HuH-7 (cell line): ENCODE measurements at regions not wholly inside any gene's neighbourhood (a gene's known extent, or its start where the extent isn't known, plus 50 kb on each side); places are given as distances from the start of the nearest gene placed in this dataset.

Source experiments
- DNase-seq: peaks from one replicate; pipeline ENCODE4 v3.0.0; 2011; ENCODE audit warnings: low spot score

DNA sequence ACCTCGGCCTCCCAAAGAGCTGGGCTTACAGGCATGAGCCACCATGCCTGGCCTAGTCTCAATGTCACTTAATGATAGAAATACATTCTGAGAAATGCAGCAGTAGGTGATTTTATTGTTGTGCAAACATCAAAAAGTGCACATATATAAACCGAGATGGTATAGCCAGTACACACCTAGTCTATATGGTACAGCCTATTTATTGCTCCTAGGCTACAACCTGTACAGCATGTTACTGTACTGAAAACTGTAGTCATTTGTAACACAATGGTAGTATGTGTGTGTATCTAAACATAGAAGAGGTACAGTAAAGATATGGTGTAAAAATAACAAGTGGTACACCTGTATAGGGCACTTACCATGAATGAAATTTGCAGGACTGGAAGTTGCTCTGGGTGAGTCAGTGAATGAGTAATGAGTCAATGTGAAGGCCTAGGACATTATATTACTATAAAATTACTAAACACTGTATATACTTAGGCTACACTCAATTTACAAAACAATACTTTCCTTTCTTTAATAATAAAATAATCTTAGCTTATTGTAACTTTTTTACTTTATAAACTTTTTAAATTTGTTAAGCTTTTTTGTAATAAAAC lies 166.7 kb upstream of the SYT1 start:
- DNase-seq = no peak

DNA sequence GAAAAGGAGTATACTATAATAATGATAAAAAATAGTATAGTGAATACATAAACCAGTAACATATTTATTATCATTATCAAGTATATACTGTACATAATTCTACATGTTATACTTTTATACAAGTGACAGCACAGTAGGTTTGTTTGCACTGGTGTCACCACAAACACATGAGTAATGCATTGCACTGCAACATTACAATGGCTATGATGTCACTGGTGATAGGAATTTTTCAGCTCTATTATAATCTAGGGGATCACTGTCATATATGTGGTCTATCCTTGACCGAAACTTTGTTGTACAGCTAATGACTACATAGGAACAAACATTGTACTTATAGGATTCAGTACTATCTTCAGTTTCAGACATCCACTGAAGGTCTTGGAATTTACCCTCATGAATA lies 165.8 kb upstream of the SYT1 start:
- no peak for DNase-seq

DNA sequence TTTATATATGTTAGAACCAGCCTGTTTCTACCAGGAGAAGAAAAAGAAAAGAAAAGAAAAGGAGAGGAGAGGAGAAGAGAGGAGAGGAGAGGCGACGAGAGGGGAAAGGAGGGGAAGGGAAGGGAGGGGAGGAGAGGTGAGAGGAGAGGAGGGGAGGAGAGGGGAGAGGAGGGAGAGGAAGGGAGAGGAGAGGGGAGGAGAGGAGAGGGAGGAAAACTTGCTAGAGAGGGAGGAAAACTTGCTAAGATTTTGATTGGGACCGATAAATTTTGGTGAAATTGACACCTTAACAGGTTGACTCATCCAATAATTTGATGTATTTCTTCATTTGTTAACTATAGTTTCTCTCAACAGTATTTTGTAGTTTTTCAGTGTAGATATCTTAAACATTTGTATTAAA lies 164.0 kb upstream of the SYT1 start:
- no peak for DNase-seq

DNA sequence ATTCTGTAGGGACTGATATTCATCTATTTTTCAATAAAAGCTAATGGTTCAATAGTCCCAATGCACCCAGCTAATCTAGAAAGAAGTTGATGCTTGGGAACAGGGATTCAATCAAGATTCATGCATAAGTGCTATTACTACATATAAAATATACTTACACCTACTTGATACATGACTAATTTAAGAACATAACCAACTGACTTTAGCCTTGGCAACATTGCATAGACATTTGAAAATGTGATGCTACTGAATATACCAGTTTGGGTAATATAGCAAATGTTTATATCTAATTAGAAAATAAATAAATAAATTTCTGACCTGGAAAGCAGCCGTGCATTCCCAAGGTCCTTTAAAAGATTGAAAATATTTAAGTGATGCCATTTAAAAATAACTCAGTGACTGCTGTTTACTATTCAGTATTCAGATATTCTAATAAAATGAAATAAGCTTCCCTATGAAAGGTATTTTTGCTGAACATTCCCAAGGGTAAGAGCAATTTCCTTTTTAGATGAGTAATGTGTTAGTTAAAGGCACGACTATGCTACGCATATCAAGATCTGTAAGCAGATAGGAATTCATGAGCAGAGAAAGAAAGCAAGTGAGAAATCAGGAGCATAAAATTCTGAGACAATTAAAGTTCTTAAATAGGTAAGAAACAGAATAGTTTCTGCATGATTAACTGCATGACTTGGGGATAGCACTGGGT lies 160.6 kb upstream of the SYT1 start:
- DNase-seq = no peak

DNA sequence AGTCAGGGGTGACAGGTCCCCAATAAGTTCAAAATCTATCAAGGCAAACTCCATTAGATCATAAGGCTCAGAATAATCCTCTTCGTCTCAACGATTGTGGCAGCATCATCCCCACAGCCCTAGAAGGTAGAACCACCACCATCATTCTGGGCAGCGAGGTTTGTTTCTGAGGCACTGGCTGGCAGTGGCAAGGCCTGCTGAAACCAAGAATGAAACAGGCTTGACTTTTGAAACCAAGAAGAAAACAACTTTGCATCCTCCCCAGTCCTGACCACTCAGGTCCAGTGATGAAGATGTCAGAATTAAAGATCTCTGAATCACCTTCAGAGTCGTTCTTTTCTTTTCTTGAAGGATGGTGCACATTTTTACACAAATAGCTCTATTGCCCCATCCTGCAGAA lies 152.6 kb upstream of the SYT1 start:
- no peak for DNase-seq

DNA sequence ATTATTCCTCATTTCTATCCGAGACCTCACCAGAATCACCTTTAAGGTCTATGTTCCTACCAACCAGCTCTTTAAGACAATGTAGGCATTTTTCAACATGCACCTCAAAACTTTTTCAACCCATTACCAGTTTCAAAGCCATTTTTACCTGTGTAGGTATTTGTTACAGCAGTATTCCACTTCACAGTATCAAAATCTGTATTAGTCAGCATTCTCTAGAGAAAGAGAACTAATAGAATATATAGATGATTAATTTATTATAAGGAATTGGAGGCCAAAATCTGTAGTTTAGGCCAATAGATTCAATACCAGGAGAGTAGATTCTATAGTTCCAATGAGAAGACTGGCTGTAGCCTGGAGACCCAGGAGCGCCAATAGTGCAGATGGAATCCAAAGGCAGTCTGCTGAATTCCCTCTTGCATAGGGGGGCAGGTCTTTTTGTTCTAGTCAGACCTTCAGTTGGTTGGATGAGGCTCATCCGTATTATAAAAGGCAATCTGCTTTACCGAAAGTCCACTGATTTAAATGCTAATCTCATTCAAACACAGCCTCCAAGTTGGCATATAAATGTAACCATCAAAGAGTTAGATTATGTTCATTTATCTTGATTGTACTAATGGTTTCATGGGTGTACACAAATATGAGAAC lies 151.6 kb upstream of the SYT1 start:
- DNase-seq = no peak

DNA sequence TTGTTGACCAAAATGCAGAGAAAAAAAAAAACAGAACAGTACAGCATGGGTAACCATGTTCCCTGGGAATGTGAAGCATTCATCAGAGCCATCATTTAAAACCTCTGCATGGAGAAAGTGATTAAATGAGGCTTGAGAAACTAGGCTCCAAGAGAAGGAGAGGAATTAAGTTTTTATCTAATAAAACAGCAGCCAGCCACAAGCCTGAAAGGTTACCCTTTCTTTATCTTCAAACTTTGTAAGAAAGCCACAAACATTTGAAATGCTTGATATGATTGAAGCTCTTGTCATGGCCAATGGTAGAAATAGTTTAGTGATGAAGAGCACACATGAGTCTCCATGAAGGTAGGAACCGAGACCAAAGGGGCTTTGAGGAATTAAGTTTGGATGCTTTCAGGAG lies 144.9 kb upstream of the SYT1 start:
- no peak for DNase-seq

DNA sequence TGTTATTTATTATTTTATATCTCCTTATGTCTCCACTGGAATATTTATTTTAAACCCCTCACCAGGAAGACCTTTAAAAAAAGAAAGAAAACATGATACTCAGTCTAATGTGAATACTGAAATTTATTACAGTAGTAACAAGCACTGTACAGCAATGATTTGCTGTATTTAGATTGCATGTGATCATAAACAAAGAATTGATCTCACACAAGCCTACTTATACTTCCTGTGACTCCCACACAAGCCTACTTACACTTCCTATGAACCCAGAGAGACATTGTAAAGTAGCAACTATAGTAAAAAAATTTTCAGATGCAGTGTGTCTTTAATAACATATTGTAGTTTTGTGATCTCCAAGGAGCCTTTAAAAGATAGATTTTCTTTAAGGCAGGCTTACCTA lies 142.7 kb upstream of the SYT1 start:
- no peak for DNase-seq

DNA sequence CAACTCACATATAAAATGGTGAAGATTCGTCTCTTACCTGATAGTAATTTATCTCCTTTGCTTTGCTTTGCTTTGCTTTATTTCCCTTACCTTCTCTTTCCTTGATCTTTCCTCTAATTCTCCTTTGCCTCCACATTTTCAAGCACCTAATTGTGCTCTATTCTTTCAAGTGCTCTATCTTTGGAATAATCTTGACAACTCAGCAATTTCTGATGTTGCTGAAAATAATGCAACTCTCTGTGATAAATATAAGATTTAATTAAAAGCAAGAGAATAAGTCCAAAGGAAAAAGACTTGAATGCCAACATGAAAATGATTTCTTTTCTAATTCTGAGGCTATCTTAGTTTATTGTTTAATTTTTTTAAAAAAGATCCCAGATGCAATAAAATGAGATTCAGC lies 139.5 kb upstream of the SYT1 start:
- no peak for DNase-seq

DNA sequence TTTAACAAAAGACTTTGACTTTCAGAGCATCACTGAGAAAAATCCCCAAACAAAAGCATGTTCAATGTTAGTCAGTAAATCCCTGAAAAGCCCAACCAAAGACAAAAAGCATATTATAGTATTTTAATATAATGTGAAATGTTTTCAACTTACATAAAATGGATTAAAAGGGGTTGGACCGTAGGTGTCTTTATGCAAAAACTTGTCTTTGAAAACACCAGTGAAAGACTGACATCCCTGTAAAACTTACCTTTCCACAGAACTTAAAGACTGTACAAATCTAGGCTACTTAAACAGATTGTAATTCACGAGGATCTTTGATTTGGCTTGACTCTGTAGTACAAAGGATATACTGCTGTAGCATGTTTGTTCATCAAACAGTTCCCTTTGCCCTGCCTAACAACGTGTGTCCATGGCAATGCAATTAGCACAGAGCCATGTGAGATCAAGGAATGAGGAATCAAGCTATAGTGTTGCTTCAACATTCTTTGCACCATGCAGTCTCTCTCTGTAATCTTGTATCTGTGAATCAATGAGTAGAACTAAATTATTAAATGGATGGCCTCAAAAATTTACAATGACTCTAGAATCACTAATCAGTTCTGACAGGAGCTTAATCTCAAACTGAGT lies 138.5 kb upstream of the SYT1 start:
- DNase-seq = peak; percentile 9

DNA sequence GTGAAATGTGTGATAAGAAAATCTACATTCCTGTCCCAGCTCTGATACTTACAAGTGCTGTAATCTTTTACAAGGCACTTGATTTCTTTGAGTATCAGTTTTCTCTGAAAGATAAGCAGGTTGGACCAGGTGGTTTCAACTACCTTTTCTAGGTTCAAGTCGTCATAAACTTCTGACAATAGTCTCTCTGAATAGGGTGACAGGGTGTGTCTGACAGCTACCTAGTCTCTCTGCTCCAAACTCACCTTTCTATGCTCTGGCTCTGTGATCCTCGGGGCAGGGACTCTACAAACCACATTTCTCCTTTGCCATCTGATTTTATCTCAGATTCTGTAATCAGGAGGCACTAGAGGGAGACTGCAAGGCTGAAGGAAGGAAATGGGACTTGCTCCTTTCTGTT lies 137.7 kb upstream of the SYT1 start:
- no peak for DNase-seq

DNA sequence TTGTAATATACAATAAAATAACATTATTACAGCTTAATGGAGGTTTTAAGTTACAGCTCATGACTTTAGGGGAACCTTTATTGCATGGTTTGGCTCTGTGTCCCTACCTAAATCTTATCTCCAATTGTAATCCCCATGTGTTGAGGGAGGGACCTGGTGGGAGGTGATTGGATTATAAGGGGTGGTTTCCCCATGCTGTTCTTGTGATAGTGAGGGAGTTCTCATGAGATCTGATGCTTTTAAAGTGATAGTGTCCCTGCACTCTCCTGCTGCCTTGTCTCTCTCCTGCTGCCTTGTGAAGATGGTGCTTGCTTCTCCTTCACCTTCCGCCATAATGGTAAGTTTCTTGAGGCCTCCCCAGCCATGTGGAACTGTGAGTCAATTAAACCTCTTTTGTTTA lies 132.1 kb upstream of the SYT1 start:
- no peak for DNase-seq

DNA sequence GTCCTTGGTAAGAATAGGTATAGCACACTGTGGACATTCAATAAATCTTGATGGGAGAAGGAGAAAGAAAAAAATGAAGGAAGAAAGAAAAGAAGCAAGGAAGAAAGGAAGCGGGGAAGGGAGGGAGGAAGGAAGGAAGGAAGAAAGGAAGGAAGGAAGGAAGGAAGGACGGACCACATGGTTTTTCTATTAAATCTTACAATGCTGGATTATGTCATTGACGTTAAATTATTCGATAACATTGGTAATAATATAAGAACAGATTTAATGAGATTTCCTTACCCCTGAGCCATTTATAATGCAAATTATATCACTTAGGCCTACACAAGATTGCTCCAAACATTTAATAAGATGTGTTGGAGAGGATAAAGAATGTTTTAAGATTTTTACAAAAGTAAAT lies 124.9 kb upstream of the SYT1 start:
- DNase-seq = no peak

DNA sequence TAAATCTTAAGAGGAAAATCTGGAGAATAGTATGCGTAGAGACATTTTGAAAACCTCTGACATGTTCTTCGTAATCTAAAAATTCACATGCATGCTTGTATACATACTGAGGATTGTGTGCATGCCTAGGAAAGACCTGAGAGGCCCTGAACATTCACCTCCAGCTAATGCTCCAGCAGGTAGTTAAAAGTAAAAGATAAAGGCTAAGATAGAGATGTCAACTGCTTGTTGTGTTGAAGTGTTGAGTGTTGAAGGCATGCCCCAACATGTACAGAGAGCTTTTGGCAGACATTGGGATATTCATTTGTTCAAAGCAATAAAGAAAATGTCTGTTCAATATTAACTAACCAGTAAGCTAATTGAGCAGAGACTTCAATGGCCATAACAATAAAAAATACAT lies 118.6 kb upstream of the SYT1 start:
- DNase-seq = no peak

DNA sequence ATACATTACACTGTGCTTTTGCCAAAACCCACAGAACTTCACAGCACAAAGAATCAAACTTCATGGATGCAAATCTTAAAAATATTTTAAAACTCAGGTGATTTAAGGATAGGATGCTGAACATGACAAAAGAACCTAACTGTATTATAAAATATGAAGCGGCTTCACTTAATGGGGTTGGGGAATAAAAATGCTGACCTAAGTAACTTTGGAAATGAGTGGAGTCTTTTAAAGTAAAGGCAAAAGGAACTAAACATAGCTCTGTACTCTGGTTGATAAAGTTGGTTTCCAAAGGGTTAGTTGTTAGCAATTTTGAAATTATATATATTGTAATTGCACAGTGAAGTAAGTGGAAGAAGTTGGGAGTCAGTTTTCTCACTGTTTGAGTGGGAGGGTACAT lies 111.5 kb upstream of the SYT1 start:
- no peak for DNase-seq

DNA sequence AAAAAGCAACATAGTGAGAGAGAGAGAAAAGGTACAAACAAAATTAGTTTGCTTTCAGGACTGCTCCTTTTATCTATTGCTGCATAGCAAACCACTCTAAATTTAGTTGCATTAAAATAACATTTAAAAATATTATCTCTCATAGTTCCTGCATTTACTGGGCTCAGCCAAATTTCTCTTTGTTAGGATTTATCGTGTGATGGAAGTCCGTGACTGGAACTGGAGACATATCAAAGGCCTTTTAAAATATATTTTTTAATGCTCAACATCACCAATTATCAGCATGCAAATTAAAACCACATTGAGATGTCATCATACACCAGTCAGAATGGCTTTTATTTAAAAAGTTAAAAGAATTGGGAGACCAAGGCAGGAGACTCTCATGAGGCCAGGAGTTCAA lies 107.6 kb upstream of the SYT1 start:
- DNase-seq = no peak

DNA sequence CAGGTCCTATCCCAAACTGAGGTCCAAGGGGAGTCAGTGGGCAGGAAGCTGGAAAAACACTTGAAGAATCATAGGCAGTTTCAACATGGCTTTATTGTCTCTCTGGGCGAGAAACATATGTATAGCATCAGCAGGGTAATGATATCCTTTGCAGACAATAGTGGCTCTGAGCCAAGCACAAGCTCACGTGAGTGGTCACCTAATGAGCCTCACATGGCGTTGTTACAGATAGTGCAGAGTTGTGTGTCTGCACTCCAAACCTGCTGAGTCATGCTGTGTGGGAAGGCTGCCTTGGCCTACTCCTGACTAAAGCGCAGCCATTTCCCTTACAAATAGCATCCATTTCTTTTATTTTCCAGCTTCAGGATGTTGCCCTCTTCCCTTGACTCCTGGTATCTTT lies 105.2 kb upstream of the SYT1 start:
- no peak for DNase-seq

DNA sequence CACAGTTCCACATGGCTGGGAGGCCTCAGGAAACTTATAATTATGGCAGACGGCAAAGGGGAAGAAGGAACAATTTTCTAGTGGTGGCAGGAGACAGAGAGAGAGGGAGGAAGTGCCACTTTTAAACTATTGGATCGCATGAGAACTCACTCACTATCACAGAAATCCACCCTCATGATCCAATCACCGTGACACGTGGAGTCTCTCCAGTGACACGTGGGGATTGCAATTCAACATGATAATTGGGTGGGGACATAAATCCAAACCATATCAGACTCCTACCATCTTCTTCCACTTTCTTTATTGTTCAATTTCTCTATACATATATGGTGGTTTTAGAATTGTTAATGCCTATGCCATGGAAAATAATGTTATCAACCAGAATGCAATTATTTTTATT lies 103.7 kb upstream of the SYT1 start:
- no peak for DNase-seq

DNA sequence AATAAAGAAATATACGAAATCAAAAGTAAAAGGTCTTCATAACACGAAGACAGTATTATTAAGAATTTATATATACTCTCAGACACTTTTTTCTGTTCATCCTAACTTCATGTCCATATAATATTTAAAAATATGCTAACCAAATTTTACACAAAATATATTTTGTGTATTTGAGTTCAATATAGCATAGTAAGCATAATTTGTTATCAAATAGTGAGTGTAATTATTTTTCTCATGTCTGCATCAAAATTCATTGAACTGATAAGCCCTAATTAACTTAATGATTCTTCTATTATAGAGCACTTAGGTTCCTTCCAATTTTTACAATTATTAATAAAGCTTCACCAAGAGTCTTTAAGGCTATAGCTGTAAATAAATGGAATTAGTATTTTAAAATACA lies 99.7 kb upstream of the SYT1 start:
- DNase-seq = no peak

DNA sequence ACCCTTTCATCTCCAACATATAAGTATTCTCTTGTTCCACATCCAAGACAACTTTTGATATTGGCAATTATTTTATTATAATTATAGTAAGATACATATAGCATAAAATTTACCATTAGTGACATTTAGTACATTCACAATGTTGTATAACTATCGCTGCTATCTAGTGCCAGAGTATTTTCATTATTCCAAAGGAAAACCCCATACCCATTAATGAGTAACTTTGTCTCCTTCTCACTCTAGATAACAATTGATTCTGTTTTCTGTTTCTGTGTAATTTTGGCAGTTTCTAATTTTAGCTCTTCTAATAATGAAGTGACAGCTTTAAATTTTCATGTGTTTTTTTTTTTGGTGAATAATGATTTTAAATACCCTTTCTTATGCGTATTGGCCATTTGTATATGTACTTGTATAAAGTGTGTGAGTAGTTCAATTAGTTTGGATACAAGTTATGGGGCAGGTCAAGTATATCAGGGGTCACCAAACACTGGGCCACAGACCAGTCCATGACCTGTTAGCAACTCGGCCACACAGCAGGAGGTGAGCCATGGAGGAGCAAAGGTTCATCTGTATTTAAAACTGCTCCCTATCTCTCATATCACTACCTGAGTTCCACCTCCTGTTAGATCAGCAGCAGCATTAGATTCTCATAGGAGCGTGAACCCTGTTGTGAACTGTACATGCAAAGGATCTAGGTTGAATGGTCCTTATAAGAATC lies 97.2 kb upstream of the SYT1 start:
- DNase-seq = peak; percentile 3

DNA sequence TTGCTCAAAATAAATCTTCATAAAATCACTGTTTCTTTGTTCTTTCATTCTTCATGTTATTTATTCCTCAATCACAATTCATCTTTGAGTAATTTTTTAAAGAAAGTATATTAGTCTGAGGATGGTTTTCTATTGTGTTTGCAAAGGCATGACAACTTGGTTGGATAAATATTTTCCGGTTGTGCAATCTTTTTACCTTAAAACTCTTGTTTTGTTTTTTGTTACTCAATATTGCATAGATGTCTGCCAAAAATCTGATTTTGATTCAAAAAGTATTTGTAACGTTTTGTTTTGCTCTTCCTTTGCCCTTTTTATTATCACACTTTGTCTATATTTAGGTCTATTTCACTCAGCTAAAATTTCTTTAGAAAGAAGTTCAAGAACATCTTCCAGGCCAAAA lies 86.2 kb upstream of the SYT1 start:
- no peak for DNase-seq

DNA sequence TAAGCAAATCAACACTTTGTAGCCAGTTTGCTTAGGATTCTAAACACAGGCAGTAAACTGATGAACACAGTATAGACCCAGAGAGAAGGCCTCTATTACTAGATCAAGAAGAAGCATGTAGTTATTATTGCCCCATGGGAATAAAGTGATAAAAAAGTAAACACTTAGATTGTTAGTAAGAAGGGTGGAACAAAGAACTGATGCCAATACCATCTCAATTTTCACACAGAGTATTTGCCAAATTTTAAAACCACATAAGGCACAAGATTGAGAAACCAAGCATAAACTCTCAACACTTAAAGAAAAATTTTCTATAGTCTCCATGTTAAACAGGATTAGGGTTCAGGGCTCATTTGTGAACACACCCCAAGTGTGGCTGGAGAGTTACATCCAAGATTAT lies 77.0 kb upstream of the SYT1 start:
- no peak for DNase-seq

DNA sequence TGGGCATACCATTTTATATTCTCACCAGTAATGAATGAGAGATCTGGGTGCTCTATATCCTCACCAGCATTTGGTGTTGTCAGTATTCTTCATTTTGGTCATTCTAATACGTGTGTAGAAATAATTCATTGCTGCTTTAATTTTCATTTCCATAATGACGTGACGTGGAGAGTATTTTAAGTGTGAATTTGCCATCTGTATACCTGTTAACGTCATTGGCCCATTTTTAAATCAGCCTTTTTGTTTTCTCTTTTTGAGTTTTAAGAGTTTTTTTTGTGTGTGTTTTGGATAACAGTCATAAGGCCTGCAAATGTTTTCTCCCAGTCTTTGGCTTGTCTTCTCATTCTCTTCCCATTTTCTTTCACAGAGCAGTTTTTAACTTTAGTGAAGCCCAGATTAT lies 74.4 kb upstream of the SYT1 start:
- DNase-seq = no peak
